ENCODE measurements at regions not wholly inside any gene's neighbourhood (a gene's known extent, or its start where the extent isn't known, plus 50 kb on each side); places are given as distances from the start of the nearest gene placed in this dataset.

DNA sequence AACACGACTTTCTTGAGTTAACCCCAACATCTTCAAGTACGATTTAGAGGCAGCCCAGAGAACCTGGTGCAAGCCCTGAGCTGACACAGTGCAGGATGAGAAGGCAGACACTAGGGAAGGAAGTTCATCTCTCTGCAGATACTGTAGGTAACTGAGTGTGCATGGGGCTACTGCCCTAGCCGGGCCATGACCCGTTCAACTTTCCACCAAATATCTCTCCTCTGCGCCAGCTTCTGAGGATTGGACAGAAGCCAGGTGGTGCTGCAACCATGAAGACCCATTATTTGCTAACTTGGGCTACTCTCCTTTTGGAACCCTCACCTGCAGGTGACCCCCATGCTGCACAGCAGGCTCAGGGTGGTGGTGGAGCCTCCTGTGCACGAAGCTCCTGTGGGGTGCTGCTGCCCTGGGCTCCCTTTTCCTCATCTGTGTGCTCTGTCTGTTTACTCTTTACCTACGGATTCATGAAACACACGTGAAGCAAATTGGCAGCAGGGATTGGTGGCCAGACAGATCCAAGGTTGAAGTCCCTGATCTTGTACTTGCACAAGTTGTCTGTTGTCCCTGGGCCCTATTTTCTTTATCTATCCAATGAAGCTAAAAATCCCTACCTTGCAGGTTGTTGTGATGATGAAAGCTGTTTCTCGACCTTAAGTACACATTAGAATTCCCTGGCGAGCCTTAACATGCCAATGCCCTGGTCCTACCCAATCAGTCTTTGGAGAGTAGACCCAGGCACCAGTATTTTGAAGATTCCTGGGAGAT, 227.8 kb downstream of the LACC1 start:
- Histone ChIP-seq H2BK120ac (ENCODE audit: low read depth, low read length, poor library complexity, severe bottlenecking) (no peak overlapping the region), H2AK5ac (ENCODE audit: insufficient read length, low read length) (no peak overlapping the region), H3K14ac (ENCODE audit: insufficient read depth, low read length) (no peak overlapping the region), H2BK15ac (ENCODE audit: low read depth, low read length) (no peak overlapping the region), H2BK5ac (ENCODE audit: insufficient read length, low read length) (no peak overlapping the region), H3K23me2 (ENCODE audit: insufficient read length, low read depth, low read length, poor library complexity, severe bottlenecking) (no peaks in the 10 kb centered on the region), H3K79me2 (ENCODE audit: insufficient read depth, low read length) (no peaks in the 10 kb centered on the region), H3K18ac (ENCODE audit: insufficient read length, low read depth, low read length) (no peak overlapping the region), H4K91ac (ENCODE audit: insufficient read length, low read depth, low read length) (no peak overlapping the region), H2BK12ac (ENCODE audit: insufficient read length, low read depth, low read length) (no peak overlapping the region), H3K9me3 (ENCODE audit: control insufficient read depth, low read depth, low read length) (no peaks in the 10 kb centered on the region), H2BK20ac (ENCODE audit: low read depth, low read length, poor library complexity, severe bottlenecking) (no peak overlapping the region), H2AFZ (ENCODE audit: low read length) (no peak overlapping the region), H3T11ph (ENCODE audit: low read length) (no peak overlapping the region), H3K23ac (ENCODE audit: insufficient read length, low read depth, low read length) (no peak overlapping the region), H3K27me3 (ENCODE audit: insufficient read depth, low read length) (no peaks in the 10 kb centered on the region; the same call in 1 of the 2 replicates), H3K27ac (ENCODE audit: insufficient read length, low read depth, low read length) (no peak overlapping the region), H4K8ac (replicated peaks; ENCODE audit: insufficient read length, low read depth, low read length) (no peak overlapping the region), H3K79me1 (ENCODE audit: insufficient read depth, low read depth, low read length, poor library complexity, severe bottlenecking) (no peaks in the 10 kb centered on the region), H3K4me1 (ENCODE audit: insufficient read depth, low read length) (no peaks in the 10 kb centered on the region), H4K5ac (ENCODE audit: insufficient read length, low read depth, low read length) (no peak overlapping the region), H4K20me1 (ENCODE audit: control insufficient read depth, insufficient read depth, insufficient read length) (no peaks in the 10 kb centered on the region), H3K4me2 (ENCODE audit: insufficient read depth, insufficient read length, low read length) (no peak overlapping the region), H3K9ac (ENCODE audit: extremely low read depth, insufficient read length, low read length) (no peak overlapping the region), H3K56ac (ENCODE audit: insufficient read length, low read depth, low read length) (no peak overlapping the region), H3K4ac (ENCODE audit: low read depth, low read length) (no peak overlapping the region)
- peaks cover 12% of the 10 kb centered on the region in 2 experiments for H3K4me1 Mint-ChIP-seq
- TF ChIP-seq, protein P1, sequence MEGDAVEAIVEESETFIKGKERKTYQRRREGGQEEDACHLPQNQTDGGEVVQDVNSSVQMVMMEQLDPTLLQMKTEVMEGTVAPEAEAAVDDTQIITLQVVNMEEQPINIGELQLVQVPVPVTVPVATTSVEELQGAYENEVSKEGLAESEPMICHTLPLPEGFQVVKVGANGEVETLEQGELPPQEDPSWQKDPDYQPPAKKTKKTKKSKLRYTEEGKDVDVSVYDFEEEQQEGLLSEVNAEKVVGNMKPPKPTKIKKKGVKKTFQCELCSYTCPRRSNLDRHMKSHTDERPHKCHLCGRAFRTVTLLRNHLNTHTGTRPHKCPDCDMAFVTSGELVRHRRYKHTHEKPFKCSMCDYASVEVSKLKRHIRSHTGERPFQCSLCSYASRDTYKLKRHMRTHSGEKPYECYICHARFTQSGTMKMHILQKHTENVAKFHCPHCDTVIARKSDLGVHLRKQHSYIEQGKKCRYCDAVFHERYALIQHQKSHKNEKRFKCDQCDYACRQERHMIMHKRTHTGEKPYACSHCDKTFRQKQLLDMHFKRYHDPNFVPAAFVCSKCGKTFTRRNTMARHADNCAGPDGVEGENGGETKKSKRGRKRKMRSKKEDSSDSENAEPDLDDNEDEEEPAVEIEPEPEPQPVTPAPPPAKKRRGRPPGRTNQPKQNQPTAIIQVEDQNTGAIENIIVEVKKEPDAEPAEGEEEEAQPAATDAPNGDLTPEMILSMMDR (conservative IDR thresholded peaks at IDR 0.05): no peak
- DNase-seq: no peak
- peaks cover 0 to 9% (median 0%) of the 10 kb centered on the region in 3 experiments; a peak in 2 of 7 replicates for H3K36me3 Mint-ChIP-seq (ENCODE audit: insufficient read depth in 1 of 3, low read depth in 3 of 3)
- peaks cover 5 to 8% of the 10 kb centered on the region in 2 experiments; a peak in 4 of 5 replicates for H3K9me3 Mint-ChIP-seq
- no CpG with 5 or more reads among the region's 10 CpGs for WGBS (ENCODE audit: extremely low coverage, insufficient read length, low lambda C conversion rate)
- no peak overlapping the region for H3K27ac Mint-ChIP-seq
- no peaks in the 10 kb centered on the region; the same call in 1 of the 2 replicates for H3K27me3 Mint-ChIP-seq (ENCODE audit: low read depth)
- H3K4me3 Mint-ChIP-seq: no peak overlapping the region

Measured in H9 (cell line).